ENCODE measurements at regions not wholly inside any gene's neighbourhood (a gene's known extent, or its start where the extent isn't known, plus 50 kb on each side); places are given as distances from the start of the nearest gene placed in this dataset.

- TF ChIP-seq CTCF (conservative IDR thresholded peaks at IDR 0.05 in 1 of 2, IDR thresholded peaks at IDR 0.05 in 1 of 2; ENCODE audit: low read depth in 1 of 2, low read length in 2 of 2) (no peak), EZH2 (IDR thresholded peaks at IDR 0.05; ENCODE audit: low read length, missing control alignments) (no peak)
Measured at GRCh38 chr10:28807760-28808613, 130.7 kb downstream of the BAMBI start.

Measured in fibroblast of lung (primary cell).